Karpas-422 (cell line): ENCODE measurements at regions not wholly inside any gene's neighbourhood (a gene's known extent, or its start where the extent isn't known, plus 50 kb on each side); places are given as distances from the start of the nearest gene placed in this dataset.
A peak's percentile ranks its signal among the peaks of the same experiment; 100 is the strongest.

Experiments used
- DNase-seq: peaks from one replicate; pipeline ENCODE4 v3.0.0-alpha.2; 2015
- H2AFZ ChIP-seq: fragments of 200-600 bp; sonication (generic); 2 replicates; pipeline ENCODE4 v1.6.1; 2014; ENCODE audit warnings: antibody characterized with exemption, low read length, mixed read lengths
- H3K27ac ChIP-seq: fragments of 200-600 bp; sonication (generic); 2 replicates; pipeline ENCODE4 v1.5.1; 2014; ENCODE audit warnings: mild to moderate bottlenecking, low read length, moderate library complexity
- H3K27me3 ChIP-seq: fragments of 200-600 bp; sonication (generic); 2 replicates; pipeline ENCODE4 v1.6.1; 2014; ENCODE audit warnings: low read length, mixed read lengths
- H3K36me3 ChIP-seq: fragments of 200-600 bp; sonication (generic); 2 replicates; pipeline ENCODE4 v1.6.1; 2014; ENCODE audit warnings: low read length, mixed read lengths; ENCODE audit not compliant: insufficient read depth
- H3K4me1 ChIP-seq: fragments of 200-600 bp; sonication (generic); 2 replicates; pipeline ENCODE4 v1.6.1; 2014; ENCODE audit warnings: mild to moderate bottlenecking, low read length, mixed read lengths
- H3K4me2 ChIP-seq: fragments of 200-600 bp; sonication (generic); 2 replicates; pipeline ENCODE4 v1.6.1; 2014; ENCODE audit warnings: low read length, low read depth, mild to moderate bottlenecking; ENCODE audit not compliant: poor library complexity, severe bottlenecking
- H3K4me3 ChIP-seq: fragments of 200-600 bp; sonication (generic); 2 replicates; pipeline ENCODE4 v1.5.1; 2014; ENCODE audit warnings: mild to moderate bottlenecking, antibody characterized with exemption, low read length, mixed read lengths
- H3K79me2 ChIP-seq: fragments of 200-600 bp; sonication (generic); 2 replicates; pipeline ENCODE4 v1.6.1; 2014; ENCODE audit warnings: mild to moderate bottlenecking, low read length, mixed read lengths
- H3K9ac ChIP-seq: fragments of 200-600 bp; sonication (generic); 2 replicates; pipeline ENCODE4 v1.6.0; 2014; ENCODE audit warnings: low read length
- H3K9me2 ChIP-seq: fragments of 200-600 bp; sonication (generic), shearing (Covaris generic); replicated peaks from 2 replicates; pipeline ENCODE4 v1.6.0; 2014; ENCODE audit warnings: mild to moderate bottlenecking, low read length, moderate library complexity; ENCODE audit not compliant: insufficient read depth
- H3K9me3 ChIP-seq: fragments of 300-700, 200-600 bp; sonication (generic); 2 replicates; pipeline ENCODE4 v1.6.1; 2014; ENCODE audit warnings: low read length, mixed read lengths
- H4K20me1 ChIP-seq: fragments of 200-600 bp; sonication (generic); 2 replicates; pipeline ENCODE4 v1.6.1; 2014; ENCODE audit warnings: mild to moderate bottlenecking, antibody characterized with exemption, low read length, low read depth; ENCODE audit not compliant: insufficient read depth

DNA sequence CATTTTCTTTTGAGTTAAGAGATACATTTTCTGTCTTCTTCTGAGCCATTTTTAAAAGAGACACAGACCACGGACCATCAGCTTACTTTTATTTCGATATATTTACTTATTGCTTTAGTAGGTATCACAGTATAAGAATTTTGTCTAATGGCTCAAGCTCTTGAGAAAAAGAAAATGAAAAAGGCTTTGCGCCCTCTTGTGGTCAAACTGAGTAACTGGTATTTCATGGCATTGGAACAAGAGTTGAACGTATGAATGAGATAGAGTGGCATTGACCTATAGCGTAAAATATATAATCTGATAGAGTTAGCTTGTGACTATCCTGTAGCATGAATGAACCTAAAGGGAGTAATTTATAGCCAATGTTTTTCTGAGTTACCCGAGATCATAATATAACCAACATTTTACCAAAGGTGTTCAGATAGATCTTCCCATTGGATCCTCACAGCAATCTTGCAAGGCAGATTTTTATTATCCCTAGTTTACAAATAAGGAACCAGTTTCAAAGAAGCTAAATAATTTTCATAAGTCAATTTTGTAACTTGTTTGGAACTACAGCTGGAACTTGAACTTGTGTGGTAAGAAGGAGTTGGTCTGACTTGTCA lies 154.6 kb downstream of the POLR2M start:
- no peak overlapping the region for H3K4me2 ChIP-seq
- H3K4me3 ChIP-seq = no peak overlapping the region
- no peak overlapping the region for H3K27ac ChIP-seq
- H3K4me1 ChIP-seq = no peaks in the 10 kb centered on the region
- H3K36me3 ChIP-seq = no peaks in the 10 kb centered on the region
- DNase-seq = peak; percentile 83
- H3K27me3 ChIP-seq = no peaks in the 10 kb centered on the region
- H3K9me3 ChIP-seq = no peaks in the 10 kb centered on the region
- no peaks in the 10 kb centered on the region for H4K20me1 ChIP-seq
- H3K79me2 ChIP-seq = no peaks in the 10 kb centered on the region
- no peaks in the 10 kb centered on the region for H3K9me2 ChIP-seq
- no peak overlapping the region for H3K9ac ChIP-seq
- H2AFZ ChIP-seq = no peak overlapping the region

- Histone ChIP-seq H2AFZ (no peak overlapping the region), H3K27ac (no peak overlapping the region), H3K27me3 (no peaks in the 10 kb centered on the region), H3K4me1 (no peaks in the 10 kb centered on the region), H3K9me2 (no peaks in the 10 kb centered on the region), H3K36me3 (no peaks in the 10 kb centered on the region), H3K9me3 (no peaks in the 10 kb centered on the region), H3K79me2 (no peaks in the 10 kb centered on the region), H3K9ac (no peak overlapping the region), H3K4me2 (no peak overlapping the region), H4K20me1 (no peaks in the 10 kb centered on the region), H3K4me3 (no peak overlapping the region)
- DNase-seq = no peak
These were observed 155.5 kb downstream of the POLR2M start for GRCh38 chr15:57861815-57862586.

- no peaks in the 10 kb centered on the region for H3K9me3 ChIP-seq
- no peak overlapping the region for H3K4me3 ChIP-seq
- H3K36me3 ChIP-seq = no peaks in the 10 kb centered on the region
- H4K20me1 ChIP-seq = no peaks in the 10 kb centered on the region
- H3K4me2 ChIP-seq = no peak overlapping the region
- no peak for DNase-seq
- H3K27ac ChIP-seq = no peak overlapping the region
- H3K9me2 ChIP-seq = no peaks in the 10 kb centered on the region
- H3K27me3 ChIP-seq = no peaks in the 10 kb centered on the region
- no peaks in the 10 kb centered on the region for H3K4me1 ChIP-seq
- no peak overlapping the region for H3K9ac ChIP-seq
- no peaks in the 10 kb centered on the region for H3K79me2 ChIP-seq
- no peak overlapping the region for H2AFZ ChIP-seq
These were observed 156.2 kb downstream of the POLR2M start for GRCh38 chr15:57862761-57863160.

DNA sequence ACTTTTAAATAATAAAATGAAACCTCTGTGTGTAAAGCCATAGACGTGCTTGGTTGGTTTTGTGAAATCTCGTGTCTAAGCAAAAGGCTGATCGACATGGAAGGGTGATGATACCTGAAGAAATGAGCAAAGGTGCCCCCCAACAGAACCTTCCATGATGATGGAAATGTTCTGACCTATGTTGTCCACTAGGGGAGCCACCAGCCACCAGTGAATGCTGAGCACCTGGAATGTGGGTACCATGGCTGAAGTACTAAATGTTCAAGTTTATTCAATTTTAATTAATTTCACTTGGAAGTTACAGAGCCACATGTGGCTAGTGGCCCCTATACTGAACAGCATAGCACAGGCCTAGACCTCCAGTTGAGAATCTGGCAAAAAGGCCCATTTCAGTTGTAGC lies 158.8 kb downstream of the POLR2M start:
- no peak overlapping the region for H3K9ac ChIP-seq
- H3K36me3 ChIP-seq = no peaks in the 10 kb centered on the region
- no peaks in the 10 kb centered on the region for H3K79me2 ChIP-seq
- H3K4me1 ChIP-seq = no peaks in the 10 kb centered on the region
- no peak overlapping the region for H3K4me3 ChIP-seq
- H3K27me3 ChIP-seq = no peaks in the 10 kb centered on the region
- H3K9me3 ChIP-seq = no peaks in the 10 kb centered on the region
- H4K20me1 ChIP-seq = no peaks in the 10 kb centered on the region
- no peak overlapping the region for H3K27ac ChIP-seq
- H3K4me2 ChIP-seq = no peak overlapping the region
- no peak overlapping the region for H2AFZ ChIP-seq
- no peaks in the 10 kb centered on the region for H3K9me2 ChIP-seq
- DNase-seq = peak; percentile 55

DNA sequence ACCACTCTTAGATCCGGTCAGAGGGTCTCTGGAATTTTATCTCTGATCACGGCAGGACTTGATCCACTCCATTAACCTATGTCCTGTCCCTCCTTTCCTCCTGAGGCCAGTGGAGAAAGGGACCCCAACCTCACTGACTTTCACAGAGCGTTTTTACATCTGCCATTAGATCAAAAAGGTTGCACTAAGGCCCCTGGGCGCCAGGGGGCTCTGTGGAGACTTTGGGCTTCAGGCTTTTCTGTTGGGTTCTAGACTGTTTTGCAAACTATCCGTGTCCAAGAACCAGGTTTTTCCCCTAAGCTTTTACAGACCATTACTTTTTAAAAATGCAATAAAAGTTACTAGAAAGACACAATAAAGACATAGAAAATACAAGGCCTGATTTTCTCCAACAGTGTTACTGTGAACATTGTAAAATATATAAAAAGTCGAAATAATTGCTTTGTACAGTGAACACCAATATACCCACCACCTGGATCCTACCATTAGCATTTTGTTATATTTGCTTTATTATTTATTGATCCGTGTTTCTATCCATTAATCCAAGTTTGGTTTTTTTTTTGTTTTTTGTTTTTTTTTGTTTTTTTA lies 159.7 kb downstream of the POLR2M start:
- DNase-seq = peak; percentile 84
- Histone ChIP-seq H3K9me2 (no peaks in the 10 kb centered on the region), H3K4me1 (no peaks in the 10 kb centered on the region), H3K36me3 (no peaks in the 10 kb centered on the region), H3K79me2 (no peaks in the 10 kb centered on the region), H3K9me3 (no peaks in the 10 kb centered on the region), H3K4me3 (no peak overlapping the region), H3K9ac (no peak overlapping the region), H3K27me3 (no peaks in the 10 kb centered on the region), H3K4me2 (no peak overlapping the region), H4K20me1 (no peaks in the 10 kb centered on the region), H2AFZ (no peak overlapping the region), H3K27ac (no peak overlapping the region)

DNA sequence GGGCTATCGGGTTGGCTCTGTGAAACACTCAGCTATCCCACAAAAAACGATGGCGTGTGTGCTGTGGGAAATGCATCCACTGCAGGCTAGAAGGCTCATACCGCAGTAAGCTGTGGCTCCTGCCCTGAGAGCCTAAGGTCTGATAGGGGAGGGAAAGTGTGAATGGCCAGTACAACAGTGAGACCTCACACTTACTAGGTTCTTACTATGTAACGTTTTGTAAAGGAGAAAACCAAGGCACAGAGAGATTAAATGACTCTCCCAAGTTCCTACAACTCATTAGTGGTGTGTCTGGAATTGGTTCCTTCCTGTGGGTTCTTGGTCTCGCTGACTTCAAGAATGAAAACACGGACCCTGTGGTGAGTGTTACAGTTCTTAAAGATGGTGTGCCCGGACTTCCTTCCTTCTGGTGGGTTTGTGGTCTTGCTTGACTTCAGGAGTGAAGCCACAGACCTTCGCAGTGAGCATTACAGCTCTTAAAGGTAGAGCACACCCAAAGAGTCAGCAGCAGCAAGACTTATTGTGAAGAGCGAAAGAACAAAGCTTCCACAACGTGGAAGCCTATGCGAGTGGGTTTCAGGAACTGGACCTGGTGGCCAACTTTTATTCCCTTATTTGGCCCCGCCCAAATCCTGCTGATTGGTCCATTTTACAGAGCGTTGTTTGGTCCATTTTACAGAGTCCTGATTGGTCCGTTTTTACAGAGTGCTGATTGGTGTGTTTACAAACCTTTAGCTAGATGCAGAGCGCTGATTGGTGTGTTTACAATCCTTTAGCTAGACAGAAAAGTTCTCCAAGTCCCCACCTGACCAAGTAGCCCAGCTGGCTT lies 161.7 kb downstream of the POLR2M start:
- no peak for DNase-seq

DNA sequence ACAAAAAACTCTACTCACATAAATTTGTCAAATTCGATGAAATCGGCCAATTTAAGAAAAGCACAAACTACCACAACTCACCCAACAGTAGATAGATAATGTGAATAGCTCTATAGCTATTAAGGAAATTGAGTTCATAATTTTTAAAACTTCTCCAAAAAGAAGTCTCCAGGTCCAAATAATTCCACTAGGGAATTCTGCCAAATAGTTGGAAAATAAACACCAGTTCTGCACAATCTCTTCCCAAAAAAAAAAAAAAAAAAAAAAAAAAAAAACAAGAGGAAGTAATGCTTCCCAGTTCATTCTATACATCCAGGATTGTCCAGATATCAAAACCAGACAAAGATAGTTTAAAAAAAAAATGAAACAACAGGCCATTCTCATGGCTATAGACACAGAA lies 164.2 kb downstream of the POLR2M start:
- peaks cover 4% of the 10 kb centered on the region; the same call in 1 of the 2 replicates for H3K27me3 ChIP-seq
- no peak overlapping the region for H2AFZ ChIP-seq
- H4K20me1 ChIP-seq = no peaks in the 10 kb centered on the region
- H3K9me2 ChIP-seq = no peaks in the 10 kb centered on the region
- no peak overlapping the region for H3K4me3 ChIP-seq
- no peak for DNase-seq
- peaks cover 9% of the 10 kb centered on the region for H3K9me3 ChIP-seq
- no peaks in the 10 kb centered on the region for H3K36me3 ChIP-seq
- H3K9ac ChIP-seq = no peak overlapping the region
- H3K4me2 ChIP-seq = no peak overlapping the region
- H3K27ac ChIP-seq = no peak overlapping the region
- H3K79me2 ChIP-seq = no peaks in the 10 kb centered on the region
- H3K4me1 ChIP-seq = peaks cover 5% of the 10 kb centered on the region; the same call in 1 of the 2 replicates

More for the DNA sequence above, 161.7 kb downstream of the POLR2M start:
- no peak overlapping the region for H3K27ac ChIP-seq
- H3K9me2 ChIP-seq = no peaks in the 10 kb centered on the region
- H3K79me2 ChIP-seq = no peaks in the 10 kb centered on the region
- no peaks in the 10 kb centered on the region for H3K27me3 ChIP-seq
- peaks cover 5% of the 10 kb centered on the region; the same call in 1 of the 2 replicates for H3K4me1 ChIP-seq
- no peak overlapping the region for H2AFZ ChIP-seq
- no peaks in the 10 kb centered on the region for H3K9me3 ChIP-seq
- H3K36me3 ChIP-seq = no peaks in the 10 kb centered on the region
- H3K9ac ChIP-seq = no peak overlapping the region
- H3K4me3 ChIP-seq = no peak overlapping the region
- no peak overlapping the region for H3K4me2 ChIP-seq
- H4K20me1 ChIP-seq = no peaks in the 10 kb centered on the region
